DMS114 treated with DMSO at 0.1 percent for 48 hours (cell line): ENCODE measurements at regions not wholly inside any gene's neighbourhood (a gene's known extent, or its start where the extent isn't known, plus 50 kb on each side); places are given as distances from the start of the nearest gene placed in this dataset.

Source experiments
- DNase-seq: peaks from one replicate; lab custom pipeline; 2025; ENCODE audit not compliant: unreplicated experiment; lab: John Stamatoyannopoulos, UW

GRCh38 chr3:84008623-84009022 is 950.2 kb upstream of the CADM2 start:
- DNase-seq: no peak

DNA sequence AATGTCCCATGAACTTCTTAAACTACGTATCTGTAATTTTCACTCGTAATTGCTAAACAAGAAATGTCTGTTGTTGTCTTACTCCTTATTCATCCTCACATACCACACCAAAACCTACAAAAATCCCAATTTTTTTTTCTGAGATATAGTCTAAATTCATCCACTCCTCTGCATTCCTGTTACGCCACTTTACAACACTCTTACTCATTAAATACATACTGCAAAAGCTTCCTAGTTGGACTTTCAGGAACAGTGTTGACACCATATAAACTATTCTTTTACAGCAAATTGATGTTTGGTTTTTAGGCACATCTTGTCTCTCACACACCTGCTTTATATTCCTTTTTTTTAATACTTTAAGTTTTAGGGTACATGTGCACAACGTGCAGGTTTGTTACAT is 934.9 kb upstream of the CADM2 start:
- no peak for DNase-seq

DNA sequence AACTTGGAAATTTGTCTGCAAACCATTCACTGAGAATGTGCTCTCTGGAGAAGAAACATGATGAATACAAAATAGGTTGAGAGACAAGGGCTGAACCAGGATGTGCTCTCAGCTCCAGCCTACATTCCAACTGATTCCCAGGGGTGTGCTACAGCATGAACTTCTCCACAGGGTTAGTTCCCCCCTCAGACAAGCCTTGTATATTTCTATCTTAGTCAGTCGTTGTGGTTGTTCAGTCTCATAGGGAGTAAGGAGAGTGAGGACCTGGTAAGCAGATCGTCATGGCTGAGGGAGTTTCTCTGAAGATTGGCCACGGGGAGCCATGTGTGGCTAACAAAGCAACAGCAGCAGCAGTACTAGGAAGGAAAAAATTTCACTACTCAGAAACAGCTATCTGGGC is 919.7 kb upstream of the CADM2 start:
- no peak for DNase-seq

DNA sequence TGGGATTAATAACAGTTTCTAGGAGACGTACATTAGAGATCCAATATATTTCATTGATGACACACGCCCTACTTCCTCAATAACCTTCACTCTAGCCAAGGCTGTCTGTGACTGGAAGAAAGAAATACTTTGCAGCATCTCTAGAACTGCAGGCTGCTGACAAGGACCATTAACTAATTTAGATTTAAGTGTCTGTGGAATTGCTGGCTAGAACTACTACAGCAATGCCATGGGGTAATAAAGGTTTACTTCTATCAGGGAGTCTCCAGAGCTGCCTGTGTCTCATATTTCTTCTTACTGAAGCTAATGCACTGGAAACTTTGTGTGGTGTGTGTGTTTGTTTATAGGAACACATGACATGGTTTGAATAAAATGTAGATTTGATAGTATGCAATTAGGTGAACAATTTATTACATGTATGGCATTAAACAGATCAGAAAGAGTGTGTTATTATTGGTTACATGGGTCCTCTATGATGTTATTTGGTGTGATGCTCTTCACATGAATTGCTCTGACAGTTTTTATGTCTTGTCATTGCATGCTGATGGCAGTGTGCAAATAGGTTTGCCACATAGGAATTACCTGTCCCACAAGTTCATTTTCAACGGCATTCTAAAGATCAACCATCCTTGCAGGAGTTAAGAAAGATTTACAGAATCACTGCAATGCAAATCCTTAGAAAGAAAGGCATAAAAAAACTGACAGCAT is 916.2 kb upstream of the CADM2 start:
- no peak for DNase-seq

GRCh38 chr3:84066915-84067314 is 891.9 kb upstream of the CADM2 start:
- DNase-seq: no peak

DNA sequence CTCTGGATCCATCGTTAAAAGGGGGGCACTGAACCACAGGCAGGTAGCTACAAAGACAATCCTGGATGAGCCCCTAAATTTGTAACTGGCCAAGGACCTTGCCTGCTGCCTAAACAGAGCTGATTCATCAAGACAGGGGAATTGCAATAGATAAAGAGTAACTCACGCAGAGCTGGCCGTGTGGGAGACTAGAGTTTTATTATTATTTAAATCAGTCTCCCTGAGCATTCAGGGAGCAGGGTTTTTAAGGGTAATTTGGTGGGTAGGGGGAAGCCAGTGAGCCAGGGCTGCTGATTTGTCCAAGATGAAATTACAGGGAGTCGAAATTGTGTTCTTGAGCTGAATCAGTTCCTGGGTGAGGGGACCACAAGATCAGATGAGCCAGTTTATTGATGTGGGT is 885.1 kb upstream of the CADM2 start:
- DNase-seq: no peak

GRCh38 chr3:84074767-84075166 is 884.0 kb upstream of the CADM2 start:
- no peak for DNase-seq

DNA sequence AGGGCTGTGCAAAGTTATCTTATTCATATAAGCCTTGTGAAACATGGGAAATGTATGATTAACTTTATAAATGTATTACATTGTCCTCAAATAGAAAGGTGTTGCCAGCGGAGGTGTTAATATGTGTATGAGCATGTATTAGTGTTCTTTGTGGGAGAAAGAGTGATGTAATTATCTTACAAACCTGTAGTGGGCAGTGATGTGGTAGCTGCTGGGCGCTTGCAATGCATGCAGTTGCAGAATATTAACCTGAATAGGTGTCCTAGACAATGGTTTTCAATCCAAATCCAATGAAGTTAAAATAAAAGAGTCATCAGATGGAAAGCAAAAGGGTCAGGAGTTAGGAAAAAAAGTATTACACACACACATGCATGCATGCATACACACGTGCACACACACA is 881.3 kb upstream of the CADM2 start:
- DNase-seq: no peak

- no peak for DNase-seq
Measured at GRCh38 chr3:84082726-84083125, 876.1 kb upstream of the CADM2 start.

DNA sequence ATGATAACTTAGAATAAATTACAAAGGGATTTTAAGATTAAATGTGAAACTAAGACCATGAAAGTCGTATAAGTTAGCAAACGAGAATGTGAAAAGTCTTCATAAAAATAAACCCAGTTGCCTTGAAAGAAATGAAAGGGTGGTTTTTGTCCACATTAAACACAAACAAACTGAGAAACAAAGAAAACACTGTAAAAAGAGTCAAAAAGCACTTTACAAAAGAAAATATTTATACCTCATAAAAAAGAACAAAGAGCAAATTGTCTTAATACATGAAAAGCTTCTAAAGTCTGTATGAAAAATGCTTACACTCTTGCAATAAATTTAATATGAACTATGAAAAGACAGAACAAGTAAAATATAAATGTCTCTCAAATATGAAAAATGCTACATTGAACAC is 865.9 kb upstream of the CADM2 start:
- no peak for DNase-seq

GRCh38 chr3:84096188-84096587 is 862.6 kb upstream of the CADM2 start:
- no peak for DNase-seq

DNA sequence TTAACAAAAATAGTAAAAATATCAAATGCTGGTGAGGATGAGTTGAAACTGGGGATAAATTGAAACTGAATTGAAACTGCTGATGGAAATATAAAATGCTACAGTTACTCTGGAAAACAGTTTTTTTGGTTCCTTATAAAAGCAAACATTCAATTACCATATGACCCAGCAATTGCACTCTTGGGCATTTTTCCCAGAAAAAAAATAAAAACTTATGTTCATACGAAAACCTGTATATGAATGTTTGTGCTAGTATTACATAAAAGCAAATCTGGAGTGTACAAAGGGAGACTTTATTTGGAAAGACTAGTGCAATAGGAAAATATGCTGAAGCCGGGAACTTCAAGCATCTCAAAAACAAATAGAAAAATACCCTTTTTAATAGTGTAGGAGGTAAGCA is 857.9 kb upstream of the CADM2 start:
- DNase-seq: no peak

GRCh38 chr3:84108442-84108971 is 850.3 kb upstream of the CADM2 start:
- DNase-seq: no peak

DNA sequence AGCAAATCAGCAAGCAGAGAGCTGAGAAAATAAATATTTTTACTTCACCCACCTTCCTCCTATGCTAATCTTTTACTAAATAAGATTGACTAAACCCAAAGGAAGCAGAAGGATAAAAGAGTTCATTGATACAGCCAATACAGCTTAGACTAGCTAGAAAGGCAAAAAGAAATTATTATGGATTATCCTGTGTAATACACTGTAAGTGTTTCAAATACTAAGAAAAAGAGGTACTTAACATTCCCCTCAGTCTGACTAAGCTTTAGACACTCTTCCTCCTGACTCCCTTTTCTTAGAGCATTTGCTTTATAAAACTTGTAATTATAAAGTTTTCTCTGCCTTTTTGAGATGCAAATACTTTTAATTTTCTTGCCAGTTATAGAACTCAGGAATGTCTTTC is 848.9 kb upstream of the CADM2 start:
- no peak for DNase-seq

GRCh38 chr3:84110787-84111186 is 848.0 kb upstream of the CADM2 start:
- DNase-seq: no peak

- DNase-seq: no peak
Measured at GRCh38 chr3:84125201-84125721, 833.5 kb upstream of the CADM2 start.

- no peak for DNase-seq
Measured at GRCh38 chr3:84125760-84126159, 833.0 kb upstream of the CADM2 start.

- DNase-seq: no peak
Measured at GRCh38 chr3:84126160-84126559, 832.6 kb upstream of the CADM2 start.

GRCh38 chr3:84128024-84128423 is 830.8 kb upstream of the CADM2 start:
- DNase-seq: no peak

GRCh38 chr3:84136425-84136824 is 822.4 kb upstream of the CADM2 start:
- no peak for DNase-seq

GRCh38 chr3:84140631-84141030 is 818.2 kb upstream of the CADM2 start:
- DNase-seq: no peak

DNA sequence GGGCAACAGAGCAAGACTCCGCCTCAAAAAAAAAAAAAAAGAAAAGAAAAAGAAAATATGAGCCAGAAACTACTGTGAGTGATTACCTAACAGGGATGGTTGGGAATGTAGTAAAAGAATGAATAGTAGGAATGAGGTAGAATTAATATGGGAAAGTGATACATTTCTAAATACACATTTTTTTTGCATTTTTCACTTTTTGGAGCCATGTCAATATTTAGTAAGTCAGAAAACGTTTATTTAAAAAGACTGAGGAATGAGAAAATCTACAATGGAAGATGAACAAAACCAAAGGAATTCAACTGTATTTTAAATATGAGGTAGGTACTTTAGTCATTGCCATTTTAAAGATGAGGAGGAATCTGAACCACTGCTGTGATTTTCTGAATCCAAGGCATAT is 817.2 kb upstream of the CADM2 start:
- no peak for DNase-seq

DNA sequence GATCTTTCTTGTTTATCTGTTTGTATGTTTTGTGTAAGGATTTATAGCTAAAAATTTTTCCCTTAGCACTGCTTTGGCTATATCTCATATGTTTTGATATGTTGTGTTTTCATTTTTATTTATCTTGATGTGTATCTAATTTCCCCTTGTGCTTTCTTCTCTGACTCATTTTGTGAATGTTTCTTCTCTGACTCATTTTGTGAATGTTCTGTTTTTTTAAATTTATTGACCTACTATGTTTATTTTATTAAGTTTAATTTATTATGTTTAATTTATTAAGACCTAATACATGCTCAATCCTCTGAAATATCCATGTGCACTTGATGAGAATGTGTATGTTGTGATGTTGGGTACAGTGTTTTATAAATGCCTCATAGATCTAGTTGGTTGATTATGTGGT is 793.5 kb upstream of the CADM2 start:
- DNase-seq: no peak
